Fibroblast of lung (primary cell): ENCODE measurements at regions not wholly inside any gene's neighbourhood (a gene's known extent, or its start where the extent isn't known, plus 50 kb on each side); places are given as distances from the start of the nearest gene placed in this dataset.

Source experiments
- DNase-seq, 2 donors: peaks; one replicate each; pipeline versions ENCODE4 v3.0.0 to v3.0.0-alpha.2; 2010; ENCODE audit warnings: low read depth in 2 of 2
- H2AFZ ChIP-seq: 2 replicates; pipeline ENCODE4 v1.5.1; 2012; ENCODE audit warnings: low read length, control low read depth, inconsistent platforms
- H3K27ac ChIP-seq: 2 replicates; pipeline ENCODE4 v1.5.1; 2011; ENCODE audit warnings: low read length, control low read depth; ENCODE audit not compliant: insufficient read depth
- H3K27me3 ChIP-seq: 2 replicates; pipeline ENCODE4 v1.5.1; 2011; ENCODE audit warnings: mild to moderate bottlenecking, low read length; ENCODE audit not compliant: control insufficient read depth, insufficient read depth
- H3K36me3 ChIP-seq: 2 replicates; pipeline ENCODE4 v1.5.1; 2011; ENCODE audit warnings: low read length; ENCODE audit not compliant: control insufficient read depth, insufficient read depth
- H3K4me1 ChIP-seq: 2 replicates; pipeline ENCODE4 v1.5.1; 2011; ENCODE audit warnings: low read length; ENCODE audit not compliant: control insufficient read depth, insufficient read depth; ENCODE audit errors: extremely low read depth
- H3K4me2 ChIP-seq: 2 replicates; pipeline ENCODE4 v1.5.1; 2011; ENCODE audit warnings: low read length, control low read depth; ENCODE audit not compliant: insufficient read depth; ENCODE audit errors: extremely low read depth
- H3K4me3 ChIP-seq, 4 experiments: fragments of 200-600 bp in 1 of 4; sonication (generic) in 1 of 4; replicated peaks in 1 of 4; 2 replicates each; pipeline ENCODE4 v1.5.1; 2011 to 2016; ENCODE audit warnings: low read length in 4 of 4, low read depth in 3 of 4, mild to moderate bottlenecking in 3 of 4, control low read depth in 2 of 4, inconsistent platforms in 1 of 4, mixed read lengths in 1 of 4; ENCODE audit not compliant: insufficient read depth in 1 of 4; ENCODE audit errors: control extremely low read depth in 1 of 4
- H3K79me2 ChIP-seq: 2 replicates; pipeline ENCODE4 v1.5.1; 2012; ENCODE audit warnings: mild to moderate bottlenecking, low read length, inconsistent platforms; ENCODE audit not compliant: control insufficient read depth, insufficient read depth
- H3K9ac ChIP-seq: 2 replicates; pipeline ENCODE4 v1.5.1; 2011; ENCODE audit warnings: mild to moderate bottlenecking, low read length, control low read depth; ENCODE audit not compliant: insufficient read depth
- H3K9me3 ChIP-seq: 2 replicates; pipeline ENCODE4 v1.5.1; 2012; ENCODE audit warnings: low read depth, low read length; ENCODE audit not compliant: control insufficient read depth, insufficient read depth
- H4K20me1 ChIP-seq: 2 replicates; pipeline ENCODE4 v1.5.1; 2011; ENCODE audit warnings: low read length; ENCODE audit not compliant: control insufficient read depth, insufficient read depth; ENCODE audit errors: extremely low read depth
- CTCF ChIP-seq, 2 donors: IDR thresholded peaks in 1 of 2; conservative IDR thresholded peaks in 1 of 2; 1 replicate in 1 of 2; 2 replicates in 1 of 2; pipeline ENCODE4 v1.5.1; 2011 to 2012; ENCODE audit warnings: low read length in 2 of 2, control low read depth in 1 of 2, inconsistent platforms in 1 of 2, low read depth in 1 of 2, mild to moderate bottlenecking in 1 of 2
- EZH2 ChIP-seq: IDR thresholded peaks from 2 replicates; pipeline ENCODE4 v1.5.1; 2012; ENCODE audit warnings: low read length, control low read depth, mild to moderate bottlenecking; ENCODE audit errors: missing control alignments

- H3K9ac ChIP-seq = no peak overlapping the region
- H3K79me2 ChIP-seq = no peaks in the 10 kb centered on the region
- TF ChIP-seq CTCF (conservative IDR thresholded peaks at IDR 0.05 in 1 of 2, IDR thresholded peaks at IDR 0.05 in 1 of 2; ENCODE audit: low read depth in 1 of 2, low read length in 2 of 2) (no peak), EZH2 (no peak)
- H3K36me3 ChIP-seq = no peaks in the 10 kb centered on the region
- no peaks in the 10 kb centered on the region for H3K27me3 ChIP-seq
- no peaks in the 10 kb centered on the region for H3K9me3 ChIP-seq
- H3K27ac ChIP-seq = no peak overlapping the region
- H2AFZ ChIP-seq = no peak overlapping the region
- no peak for DNase-seq
- H3K4me2 ChIP-seq = no peak overlapping the region
- H3K4me1 ChIP-seq = no peaks in the 10 kb centered on the region
- H4K20me1 ChIP-seq = no peaks in the 10 kb centered on the region
- H3K4me3 ChIP-seq = no peak overlapping the region
Observed at GRCh38 chr18:38047820-38048219, 482.2 kb upstream of the CELF4 start.

- no peak overlapping the region for H3K27ac ChIP-seq
- H3K4me1 ChIP-seq = no peaks in the 10 kb centered on the region
- H2AFZ ChIP-seq = no peak overlapping the region
- no peak overlapping the region for H3K9ac ChIP-seq
- no peaks in the 10 kb centered on the region for H4K20me1 ChIP-seq
- DNase-seq = no peak
- H3K4me2 ChIP-seq = no peak overlapping the region
- TF ChIP-seq EZH2 (no peak), CTCF (conservative IDR thresholded peaks at IDR 0.05 in 1 of 2, IDR thresholded peaks at IDR 0.05 in 1 of 2; ENCODE audit: low read depth in 1 of 2, low read length in 2 of 2) (no peak)
- no peaks in the 10 kb centered on the region for H3K36me3 ChIP-seq
- H3K4me3 ChIP-seq = no peak overlapping the region
- no peaks in the 10 kb centered on the region for H3K27me3 ChIP-seq
- H3K79me2 ChIP-seq = no peaks in the 10 kb centered on the region
- no peaks in the 10 kb centered on the region for H3K9me3 ChIP-seq
Observed at GRCh38 chr18:38046651-38047050, 481.1 kb upstream of the CELF4 start.

GRCh38 chr18:38045845-38046244 lies 480.2 kb upstream of the CELF4 start:
- no peak overlapping the region for H2AFZ ChIP-seq
- no peak overlapping the region for H3K4me3 ChIP-seq
- no peaks in the 10 kb centered on the region for H3K36me3 ChIP-seq
- no peaks in the 10 kb centered on the region for H3K9me3 ChIP-seq
- H3K27ac ChIP-seq = no peak overlapping the region
- H3K4me1 ChIP-seq = no peaks in the 10 kb centered on the region
- H3K9ac ChIP-seq = no peak overlapping the region
- H3K27me3 ChIP-seq = no peaks in the 10 kb centered on the region
- H3K4me2 ChIP-seq = no peak overlapping the region
- DNase-seq = no peak
- TF ChIP-seq EZH2 = no peak
- no peak for TF ChIP-seq CTCF (conservative IDR thresholded peaks at IDR 0.05 in 1 of 2, IDR thresholded peaks at IDR 0.05 in 1 of 2; ENCODE audit: low read depth in 1 of 2, low read length in 2 of 2)
- H4K20me1 ChIP-seq = no peaks in the 10 kb centered on the region
- no peaks in the 10 kb centered on the region for H3K79me2 ChIP-seq
